ENCODE measurements at regions not wholly inside any gene's neighbourhood (a gene's known extent, or its start where the extent isn't known, plus 50 kb on each side); places are given as distances from the start of the nearest gene placed in this dataset.

DNA sequence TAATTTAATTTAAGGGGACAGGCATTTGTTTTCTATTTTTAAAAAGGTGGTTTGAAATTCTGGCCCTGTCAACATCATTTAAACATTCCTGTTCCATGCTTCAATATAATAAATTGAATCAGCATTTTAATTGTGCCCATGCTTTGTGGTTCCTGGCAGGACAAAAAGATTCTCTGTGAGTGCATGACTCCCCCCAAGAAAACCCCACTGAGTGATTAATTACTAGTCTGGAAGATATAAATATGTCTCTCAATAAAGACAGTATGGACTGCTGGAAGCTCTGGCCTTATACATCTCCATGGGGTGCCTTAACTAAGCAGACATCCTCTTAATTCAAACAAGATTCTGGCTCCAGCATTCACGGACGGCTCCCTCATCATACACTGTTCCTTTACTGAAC is 95.0 kb upstream of the PSMD7 start:
- TF ChIP-seq, protein P1, sequence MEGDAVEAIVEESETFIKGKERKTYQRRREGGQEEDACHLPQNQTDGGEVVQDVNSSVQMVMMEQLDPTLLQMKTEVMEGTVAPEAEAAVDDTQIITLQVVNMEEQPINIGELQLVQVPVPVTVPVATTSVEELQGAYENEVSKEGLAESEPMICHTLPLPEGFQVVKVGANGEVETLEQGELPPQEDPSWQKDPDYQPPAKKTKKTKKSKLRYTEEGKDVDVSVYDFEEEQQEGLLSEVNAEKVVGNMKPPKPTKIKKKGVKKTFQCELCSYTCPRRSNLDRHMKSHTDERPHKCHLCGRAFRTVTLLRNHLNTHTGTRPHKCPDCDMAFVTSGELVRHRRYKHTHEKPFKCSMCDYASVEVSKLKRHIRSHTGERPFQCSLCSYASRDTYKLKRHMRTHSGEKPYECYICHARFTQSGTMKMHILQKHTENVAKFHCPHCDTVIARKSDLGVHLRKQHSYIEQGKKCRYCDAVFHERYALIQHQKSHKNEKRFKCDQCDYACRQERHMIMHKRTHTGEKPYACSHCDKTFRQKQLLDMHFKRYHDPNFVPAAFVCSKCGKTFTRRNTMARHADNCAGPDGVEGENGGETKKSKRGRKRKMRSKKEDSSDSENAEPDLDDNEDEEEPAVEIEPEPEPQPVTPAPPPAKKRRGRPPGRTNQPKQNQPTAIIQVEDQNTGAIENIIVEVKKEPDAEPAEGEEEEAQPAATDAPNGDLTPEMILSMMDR (conservative IDR thresholded peaks at IDR 0.05 in 1 of 2, IDR thresholded peaks at IDR 0.05 in 1 of 2; ENCODE audit: low read depth in 1 of 2, low read length in 2 of 2) = no peak
- TF ChIP-seq EZH2 (IDR thresholded peaks at IDR 0.05; ENCODE audit: low read length, missing control alignments) = no peak

All from fibroblast of lung (primary cell).